ENCODE measurements at regions not wholly inside any gene's neighbourhood (a gene's known extent, or its start where the extent isn't known, plus 50 kb on each side); places are given as distances from the start of the nearest gene placed in this dataset.

GRCh38 chr14:94882401-94882800 lies 112.5 kb upstream of the GSC start:
- TF ChIP-seq CTCF (IDR thresholded peaks at IDR 0.05) (no peak), POLR2AphosphoS5 (IDR thresholded peaks at IDR 0.05) (no peak), POLR2A (IDR thresholded peaks at IDR 0.05) (no peak)
